22Rv1 (cell line): ENCODE measurements at regions not wholly inside any gene's neighbourhood (a gene's known extent, or its start where the extent isn't known, plus 50 kb on each side); places are given as distances from the start of the nearest gene placed in this dataset.

ENCODE experiments used
- CTCF ChIP-seq: fragments of 450-650 bp; IDR thresholded peaks from 2 replicates; pipeline ENCODE4 v1.5.1; 2017; ENCODE audit warnings: mild to moderate bottlenecking
- ZFX ChIP-seq: fragments of 450-650 bp; IDR thresholded peaks from 2 replicates; pipeline ENCODE4 v1.6.1; 2017; ENCODE audit warnings: antibody characterized with exemption, borderline replicate concordance

GRCh38 chr17:79395545-79395944 lies 215.3 kb downstream of the RBFOX3 start:
- TF ChIP-seq CTCF (no peak), ZFX (no peak)
